ENCODE measurements at regions not wholly inside any gene's neighbourhood (a gene's known extent, or its start where the extent isn't known, plus 50 kb on each side); places are given as distances from the start of the nearest gene placed in this dataset.

DNA sequence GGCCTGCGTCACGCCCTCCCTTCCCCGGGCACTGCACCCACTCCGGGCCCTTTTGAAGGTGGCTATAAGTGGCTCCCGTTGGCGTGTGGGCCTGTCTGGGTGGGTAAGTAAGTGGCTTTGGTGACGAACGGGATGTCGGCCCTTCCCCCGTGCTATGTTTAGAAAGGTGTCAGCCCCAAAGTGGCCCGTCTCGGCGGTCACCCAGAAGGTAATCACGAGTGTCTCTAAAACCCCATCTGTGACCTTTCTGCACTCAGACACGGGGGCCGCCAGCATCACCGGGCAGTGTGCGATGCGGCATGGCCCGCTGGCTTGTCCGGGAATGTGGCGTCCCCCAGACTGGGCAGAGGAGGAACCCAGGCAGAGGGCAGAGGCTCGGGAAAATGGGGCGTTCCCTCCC is 88.2 kb downstream of the IRX5 start:
- TF ChIP-seq CTCF (IDR thresholded peaks at IDR 0.05), result no peak
- no peak for TF ChIP-seq POLR2AphosphoS5 (IDR thresholded peaks at IDR 0.05)
- TF ChIP-seq EP300 (IDR thresholded peaks at IDR 0.05), result no peak
- no peak for TF ChIP-seq POLR2A (IDR thresholded peaks at IDR 0.05)
